Lower lobe of right lung (tissue), 2 donors: ENCODE measurements at regions not wholly inside any gene's neighbourhood (a gene's known extent, or its start where the extent isn't known, plus 50 kb on each side); places are given as distances from the start of the nearest gene placed in this dataset.

Source experiments
- ATAC-seq, 2 donors: fragments of 200-7000 bp; cut with Tn5 transposase; one replicate each; pipeline ENCODE4 v1.9.1; 2020 to 2022; ENCODE audit warnings: mild to moderate bottlenecking in 2 of 2, moderate library complexity in 2 of 2
- DNase-seq: peaks from one replicate; pipeline ENCODE4 v3.0.0-alpha.2; 2020
- H3K27ac ChIP-seq: fragments of 200-600 bp; one replicate; pipeline ENCODE4 v1.8.0; 2022
- H3K27me3 ChIP-seq: fragments of 200-600 bp; one replicate; pipeline ENCODE4 v1.8.0; 2022; ENCODE audit warnings: low read depth
- H3K36me3 ChIP-seq: fragments of 200-600 bp; one replicate; pipeline ENCODE4 v1.8.0; 2022; ENCODE audit warnings: mild to moderate bottlenecking
- H3K4me1 ChIP-seq: fragments of 200-600 bp; one replicate; pipeline ENCODE4 v1.8.0; 2022
- H3K4me3 ChIP-seq: fragments of 200-600 bp; one replicate; pipeline ENCODE4 v1.8.0; 2022; ENCODE audit warnings: mild to moderate bottlenecking
- H3K9me3 ChIP-seq: fragments of 200-600 bp; one replicate; pipeline ENCODE4 v1.8.0; 2022
- intact Hi-C: fragments of 100-400 bp; cut with DNase I; formaldehyde crosslinking; loops from one replicate; pipeline ENCODE4 v1.11.0; 2022
- TF ChIP-seq, protein P1 (sequence below): fragments of 200-600 bp; IDR thresholded peaks from one replicate; pipeline ENCODE4 v1.8.0; 2022; ENCODE audit warnings: antibody characterized with exemption, mild to moderate bottlenecking
- donor health status: DM: no; HTN: yes; CAD: no; lungs with severe emphysema.

DNA sequence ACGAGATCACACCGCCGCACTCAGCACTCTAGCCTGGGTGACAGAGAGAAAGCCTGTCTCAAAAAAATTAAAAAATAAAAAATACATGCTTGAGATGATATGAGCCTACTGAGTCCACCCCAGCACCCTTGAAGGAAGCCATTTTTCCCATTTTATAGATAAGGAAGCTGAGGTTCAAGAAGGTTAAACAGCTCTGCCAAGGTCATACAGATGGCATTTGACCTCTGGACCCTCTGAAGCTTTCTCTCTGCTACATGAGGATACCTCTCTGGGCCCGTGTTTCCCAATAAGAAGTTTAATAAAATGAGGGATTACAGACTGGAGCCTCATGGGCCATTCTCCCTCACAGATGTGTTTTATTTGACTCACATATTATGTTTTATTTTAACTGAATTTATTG lies 53.9 kb upstream of the PNMA1 start:
- H3K27ac ChIP-seq, result no peak overlapping the region
- intact Hi-C loops, result no loop called here
- TF ChIP-seq, protein P1, sequence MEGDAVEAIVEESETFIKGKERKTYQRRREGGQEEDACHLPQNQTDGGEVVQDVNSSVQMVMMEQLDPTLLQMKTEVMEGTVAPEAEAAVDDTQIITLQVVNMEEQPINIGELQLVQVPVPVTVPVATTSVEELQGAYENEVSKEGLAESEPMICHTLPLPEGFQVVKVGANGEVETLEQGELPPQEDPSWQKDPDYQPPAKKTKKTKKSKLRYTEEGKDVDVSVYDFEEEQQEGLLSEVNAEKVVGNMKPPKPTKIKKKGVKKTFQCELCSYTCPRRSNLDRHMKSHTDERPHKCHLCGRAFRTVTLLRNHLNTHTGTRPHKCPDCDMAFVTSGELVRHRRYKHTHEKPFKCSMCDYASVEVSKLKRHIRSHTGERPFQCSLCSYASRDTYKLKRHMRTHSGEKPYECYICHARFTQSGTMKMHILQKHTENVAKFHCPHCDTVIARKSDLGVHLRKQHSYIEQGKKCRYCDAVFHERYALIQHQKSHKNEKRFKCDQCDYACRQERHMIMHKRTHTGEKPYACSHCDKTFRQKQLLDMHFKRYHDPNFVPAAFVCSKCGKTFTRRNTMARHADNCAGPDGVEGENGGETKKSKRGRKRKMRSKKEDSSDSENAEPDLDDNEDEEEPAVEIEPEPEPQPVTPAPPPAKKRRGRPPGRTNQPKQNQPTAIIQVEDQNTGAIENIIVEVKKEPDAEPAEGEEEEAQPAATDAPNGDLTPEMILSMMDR, result no peak

GRCh38 chr14:73764406-73765280 lies 50.5 kb upstream of the PNMA1 start:
- peak; percentile 77 for DNase-seq
- H3K4me1 ChIP-seq, result peaks cover 92% of the 10 kb centered on the region
- TF ChIP-seq, protein P1, result no peak
- peak; percentile 9 to 65 for ATAC-seq
- no peak overlapping the region for H3K4me3 ChIP-seq
- no peaks in the 10 kb centered on the region for H3K9me3 ChIP-seq
- intact Hi-C loops, result no loop called here
- no peaks in the 10 kb centered on the region for H3K27me3 ChIP-seq
- peak overlapping the region; percentile 100 for H3K27ac ChIP-seq
- no peaks in the 10 kb centered on the region for H3K36me3 ChIP-seq

More for the DNA sequence above, 53.9 kb upstream of the PNMA1 start:
- Histone ChIP-seq H3K36me3 (no peaks in the 10 kb centered on the region), H3K4me3 (no peak overlapping the region), H3K27me3 (no peaks in the 10 kb centered on the region), H3K9me3 (no peaks in the 10 kb centered on the region), H3K4me1 (peaks cover 95% of the 10 kb centered on the region)
- DNase-seq (no peak), ATAC-seq (no peak)
